Cerebellar nuclear complex (tissue), 1 donor: ENCODE measurements at regions not wholly inside any gene's neighbourhood (a gene's known extent, or its start where the extent isn't known, plus 50 kb on each side); places are given as distances from the start of the nearest gene placed in this dataset.
"Not testable (repeated sequence)": the region's sequence is repeated elsewhere in the genome, so short reads cannot be mapped to it uniquely, and the experiment has no call there.

Experiments used
- DNase-seq, 2 experiments: peaks; one replicate each; lab custom pipeline; 2025; lab: John Stamatoyannopoulos, UW

GRCh38 chr5:67771221-67771620 is 444.3 kb upstream of the PIK3R1 start:
- DNase-seq: no peak

DNA sequence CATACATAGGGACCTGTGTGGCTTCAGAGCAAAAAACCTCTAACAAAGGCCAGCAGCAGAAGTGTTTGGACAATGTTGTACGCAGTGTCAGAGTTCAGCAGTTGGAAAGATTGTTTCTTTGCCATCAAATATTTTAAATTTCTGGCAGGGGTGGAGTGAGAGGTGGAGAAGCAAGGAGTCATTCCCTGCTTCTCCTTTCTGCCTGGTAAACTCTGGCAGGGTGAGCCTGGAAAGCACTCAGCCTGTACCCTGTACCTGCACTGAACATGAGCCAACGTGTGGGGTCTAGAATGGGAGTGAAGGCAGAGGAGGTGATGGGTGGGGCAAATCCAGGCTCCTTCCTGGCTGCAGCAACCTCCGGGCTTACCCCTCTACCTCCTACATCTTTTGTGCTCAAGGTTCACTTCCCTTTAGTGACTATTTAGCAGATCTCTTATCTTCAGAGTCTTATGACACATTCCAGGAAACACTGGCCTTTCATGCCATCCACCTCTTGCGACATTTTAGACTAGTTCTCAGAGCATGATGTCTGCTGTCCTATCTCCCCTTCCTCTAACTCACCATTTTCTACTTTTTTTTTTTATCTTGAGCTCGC is 445.0 kb upstream of the PIK3R1 start:
- no peak for DNase-seq

DNA sequence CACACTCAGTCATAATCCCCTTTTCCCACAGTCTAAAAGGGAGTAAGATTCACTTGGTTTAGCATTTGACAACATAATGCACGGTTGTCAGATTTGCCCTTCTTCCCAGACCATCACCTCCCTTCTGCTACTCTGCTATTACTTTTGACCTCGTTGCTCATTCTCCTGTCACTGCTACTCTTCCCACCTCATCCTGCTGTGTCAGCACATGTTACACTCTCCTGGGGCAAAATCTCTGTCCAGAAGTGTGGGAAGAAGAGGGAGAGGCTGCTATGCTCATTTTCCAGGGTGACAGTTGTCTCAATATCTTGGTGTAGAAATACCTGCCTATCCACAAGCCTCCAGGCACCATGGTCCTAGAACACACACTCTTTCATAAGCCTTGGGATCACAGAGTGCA is 449.9 kb upstream of the PIK3R1 start:
- DNase-seq: no peak

DNA sequence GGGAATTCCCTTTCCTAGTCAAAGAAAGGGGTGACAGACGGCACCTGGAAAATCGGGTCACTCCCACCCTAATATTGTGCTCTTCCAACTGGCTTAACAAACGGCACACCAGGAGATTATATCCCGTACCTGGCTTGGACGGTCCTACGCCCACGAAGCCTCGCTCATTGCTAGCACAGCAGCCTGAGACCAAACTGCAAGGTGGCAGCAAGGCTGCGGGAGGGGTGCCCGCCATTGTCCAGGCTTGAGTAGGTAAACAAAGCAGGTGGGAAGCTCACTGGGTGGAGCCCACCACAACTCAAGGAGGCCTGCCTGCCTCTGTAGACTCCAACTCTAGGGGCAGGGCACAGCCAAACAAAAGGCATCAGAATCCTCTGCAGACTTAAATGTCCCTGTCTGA is 457.8 kb upstream of the PIK3R1 start:
- DNase-seq: not testable (repeated sequence)

DNA sequence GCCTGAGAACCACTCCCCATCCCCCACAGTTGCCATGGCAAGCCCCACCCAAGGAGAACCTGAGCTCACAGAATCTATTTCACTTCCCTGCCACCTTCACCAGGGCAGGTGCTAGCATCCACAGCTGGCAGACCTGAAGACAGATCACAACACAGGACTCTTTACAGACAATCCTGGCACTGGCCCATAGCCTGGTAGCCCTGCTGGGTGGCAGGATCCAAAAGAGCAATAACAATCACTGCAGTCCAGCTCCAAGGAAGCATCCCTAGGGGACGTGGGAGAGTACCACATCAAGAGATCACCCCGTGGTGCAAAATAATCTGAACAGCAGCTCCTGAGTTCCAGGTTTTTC is 463.2 kb upstream of the PIK3R1 start:
- DNase-seq: no peak

GRCh38 chr5:67748165-67748690 is 467.3 kb upstream of the PIK3R1 start:
- DNase-seq: no peak

- no peak for DNase-seq
Observed at GRCh38 chr5:67747096-67747495, 468.5 kb upstream of the PIK3R1 start.

- not testable (repeated sequence) for DNase-seq
Observed at GRCh38 chr5:67746608-67747007, 468.9 kb upstream of the PIK3R1 start.

- no peak for DNase-seq
Observed at GRCh38 chr5:67746103-67746502, 469.5 kb upstream of the PIK3R1 start.

DNA sequence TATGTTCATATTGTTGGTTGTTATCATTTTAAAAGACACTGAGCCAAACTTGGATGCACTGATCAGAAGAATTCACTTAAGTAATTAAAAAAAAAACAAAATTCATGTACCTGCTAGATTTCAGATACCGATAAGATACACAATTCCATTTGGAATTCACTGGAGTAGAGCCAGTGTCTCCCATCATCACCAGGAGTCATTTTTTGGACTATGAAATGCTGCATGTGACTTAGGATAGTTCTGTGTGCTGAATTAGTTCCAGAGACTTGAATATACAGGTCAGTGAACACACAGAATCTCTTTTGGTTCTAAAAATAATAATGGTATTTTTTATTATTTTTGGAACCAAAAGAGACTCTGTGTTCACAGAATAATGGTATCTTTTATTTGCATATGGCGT is 482.6 kb upstream of the PIK3R1 start:
- DNase-seq: peak; percentile 36 to 79

GRCh38 chr5:67732471-67732870 is 483.1 kb upstream of the PIK3R1 start:
- no peak for DNase-seq

DNA sequence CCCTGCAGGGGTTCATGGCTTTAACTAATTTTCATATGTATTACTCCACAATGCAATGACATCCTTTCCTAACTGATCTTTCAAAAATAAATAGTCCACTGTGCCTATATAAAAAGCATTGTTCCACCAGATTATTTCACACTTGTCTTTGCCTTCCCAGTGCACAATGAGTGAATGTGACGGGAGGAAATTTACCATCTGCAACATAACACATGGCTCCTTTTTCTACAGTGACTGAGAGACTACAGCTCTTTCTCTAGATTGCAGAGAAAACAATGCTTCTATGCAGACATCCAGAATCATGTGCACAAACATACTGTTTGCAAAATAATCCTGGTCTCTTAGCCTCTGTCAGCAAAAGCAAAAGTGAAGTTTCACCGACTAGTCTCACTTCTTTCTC is 483.7 kb upstream of the PIK3R1 start:
- peak; percentile 46 to 87 for DNase-seq

GRCh38 chr5:67730917-67731474 is 484.6 kb upstream of the PIK3R1 start:
- no peak for DNase-seq

- no peak for DNase-seq
Observed at GRCh38 chr5:67728326-67728890, 487.1 kb upstream of the PIK3R1 start.

- DNase-seq: no peak
Observed at GRCh38 chr5:67725604-67726003, 490.0 kb upstream of the PIK3R1 start.

- no peak for DNase-seq
Observed at GRCh38 chr5:67724412-67725135, 491.0 kb upstream of the PIK3R1 start.

- DNase-seq: no peak
Observed at GRCh38 chr5:67723873-67724272, 491.7 kb upstream of the PIK3R1 start.

GRCh38 chr5:67722582-67722981 is 493.0 kb upstream of the PIK3R1 start:
- DNase-seq: not testable (repeated sequence)

DNA sequence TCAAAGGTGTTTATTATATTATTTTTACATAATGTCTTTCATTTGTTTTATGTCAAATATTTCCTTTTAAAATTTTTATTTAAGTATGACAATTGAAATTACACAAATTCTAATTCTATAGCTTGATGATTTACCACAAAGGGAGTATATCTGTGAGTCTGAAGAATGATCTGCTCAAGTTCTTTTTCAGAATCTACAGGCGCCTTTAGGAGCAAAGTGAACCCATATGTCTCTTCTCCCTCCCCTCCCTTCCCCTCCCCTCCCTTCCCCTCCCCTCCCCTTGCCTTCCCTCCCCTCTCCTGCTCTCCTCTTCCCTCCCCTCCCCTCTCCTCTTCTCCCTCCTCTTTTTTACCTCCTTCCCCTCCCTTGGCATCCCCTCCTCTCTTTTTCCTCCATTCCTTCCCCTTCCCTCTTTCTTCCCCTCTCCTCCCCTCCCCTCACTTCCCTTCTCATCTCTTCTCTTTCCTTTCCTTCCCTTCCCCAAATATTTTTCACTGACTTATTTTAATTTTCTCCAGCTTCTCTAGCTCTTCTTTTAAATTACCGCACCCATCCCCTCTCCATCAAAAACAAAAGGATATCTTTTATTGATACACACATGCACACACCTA is 495.3 kb upstream of the PIK3R1 start:
- no peak for DNase-seq

DNA sequence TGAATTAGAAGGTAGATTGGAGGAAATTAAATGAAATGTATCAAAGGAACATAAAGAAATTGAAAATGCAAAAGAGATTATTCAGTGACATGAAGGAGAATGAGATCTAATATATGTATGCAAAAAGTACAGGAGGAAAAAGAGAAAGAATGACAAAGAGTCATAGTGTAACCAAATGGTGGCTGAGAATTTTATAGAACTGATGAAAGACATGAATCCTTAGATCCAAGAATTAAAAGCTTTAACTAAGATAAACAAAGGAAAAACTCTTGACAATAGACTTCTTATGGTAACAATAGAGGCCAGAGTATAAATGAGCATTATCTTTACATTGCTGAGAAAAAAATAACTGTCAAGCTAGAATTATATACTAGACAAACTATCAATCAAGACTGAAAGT is 505.4 kb upstream of the CD180 start:
- DNase-seq: no peak

DNA sequence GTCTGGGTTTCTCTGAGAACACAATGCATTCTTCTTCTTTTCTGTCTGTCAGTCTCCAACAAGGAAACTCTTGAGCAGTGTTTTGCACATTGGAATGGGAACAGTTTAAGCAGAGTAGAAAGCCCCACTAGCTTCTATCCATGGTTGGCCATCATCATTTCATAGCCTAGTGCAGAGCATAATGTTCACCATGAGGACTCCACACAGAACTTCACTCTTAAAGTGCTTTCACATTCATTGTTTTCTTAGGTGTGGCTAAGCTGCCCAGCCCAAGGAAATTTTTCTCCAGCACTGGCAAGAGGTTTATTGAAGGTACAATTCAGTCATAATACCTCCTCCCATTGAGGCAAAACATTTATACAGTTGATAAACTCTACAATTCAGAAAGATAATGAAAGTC is 503.0 kb upstream of the CD180 start:
- no peak for DNase-seq

GRCh38 chr5:67696446-67696845 is 499.8 kb upstream of the CD180 start:
- no peak for DNase-seq

GRCh38 chr5:67695369-67695768 is 498.8 kb upstream of the CD180 start:
- peak; percentile 41 to 51 for DNase-seq
